Psoas muscle (tissue), 7 donors: ENCODE measurements at regions not wholly inside any gene's neighbourhood (a gene's known extent, or its start where the extent isn't known, plus 50 kb on each side); places are given as distances from the start of the nearest gene placed in this dataset.

Experiments used
- ATAC-seq, 4 donors: fragments of 200-7000 bp; cut with Tn5 transposase; one replicate each; pipeline ENCODE4 v1.9.1; 2020; ENCODE audit warnings: moderate library complexity in 3 of 4, mild to moderate bottlenecking in 2 of 4
- DNase-seq, 2 donors: peaks; one replicate each; pipeline ENCODE4 v3.0.0-alpha.2; 2020
- H3K27ac ChIP-seq: fragments of 200-600 bp; one replicate; pipeline ENCODE4 v1.8.0; 2022
- H3K27me3 ChIP-seq, 3 donors: fragments of 200-600 bp in 1 of 3; one replicate each; pipeline versions ENCODE4 v1.6.1 to v1.8.0; 2013 to 2022; ENCODE audit warnings: low read length in 2 of 3, mild to moderate bottlenecking in 2 of 3, moderate library complexity in 1 of 3; ENCODE audit not compliant: insufficient read depth in 3 of 3
- H3K36me3 ChIP-seq, 2 donors: fragments of 200-600 bp in 1 of 2; one replicate each; pipeline versions ENCODE4 v1.6.1 to v1.8.0; 2013 to 2022; ENCODE audit warnings: low read depth in 1 of 2, mild to moderate bottlenecking in 1 of 2, moderate library complexity in 1 of 2; ENCODE audit not compliant: insufficient read depth in 1 of 2
- H3K4me1 ChIP-seq: fragments of 200-600 bp; one replicate; pipeline ENCODE4 v1.8.0; 2022
- H3K4me3 ChIP-seq: fragments of 200-600 bp; one replicate; pipeline ENCODE4 v1.8.0; 2022; ENCODE audit warnings: mild to moderate bottlenecking
- H3K9me3 ChIP-seq: fragments of 200-600 bp; one replicate; pipeline ENCODE4 v1.8.0; 2022
- CTCF ChIP-seq: fragments of 200-600 bp; IDR thresholded peaks from one replicate; pipeline ENCODE4 v1.8.0; 2022; ENCODE audit warnings: antibody characterized with exemption
- WGBS, 3 donors: extraction: QIAGEN DNeasy Blood & Tissue Kit; methylation state at CpG; one replicate each; pipeline versions ENCODE4 v1.1.6 to v1.1.7; 2013; 5-methylcytosine and 5-hydroxymethylcytosine counted together
- intact Hi-C, 2 donors: fragments of 100-400 bp; cut with DNase I; formaldehyde crosslinking; loops; one replicate each; pipeline versions ENCODE4 v1.11.0 to v1.14.2; 2022
- donor health status: healthy with polysubstance abuse.
- donor health status: DM: no; HTN: no; CAD: no; lungs with moderate emphysema.
- donor health status: Bipolar disorder and iron deficiency.
- donor health status: healthy.
- donor health status: DM: yes; HTN: yes; CAD: no.
- donor health status: DM: no; HTN: no; CAD: no.
- donor health status: DM: yes; HTN: yes; CAD: no.

DNA sequence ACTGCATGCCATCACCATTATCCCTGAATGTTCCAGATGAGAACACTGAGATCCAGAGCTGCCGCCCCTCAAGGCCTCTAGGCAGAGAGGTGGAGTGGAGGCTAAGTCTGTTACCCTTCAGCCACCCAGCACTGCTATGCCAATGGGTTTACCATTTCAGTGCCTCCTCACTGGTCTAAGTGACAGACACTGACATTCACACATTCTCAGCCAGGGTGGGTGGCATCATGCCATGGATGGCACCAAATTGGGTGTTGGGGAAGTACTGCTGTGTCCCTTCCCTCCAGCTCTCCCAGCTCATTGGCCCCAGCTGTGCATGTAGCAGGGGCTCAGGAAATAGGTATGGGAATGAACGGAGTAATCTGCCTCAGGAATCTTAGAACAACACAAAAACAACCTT lies 96.8 kb upstream of the PLET1 start:
- WGBS, 3 donors = 51 to 78% (median 51%) methylated on average over 2 of the region's 2 CpGs
- Histone ChIP-seq H3K36me3 (no peaks in the 10 kb centered on the region), H3K4me1 (no peaks in the 10 kb centered on the region), H3K27me3 (no peaks in the 10 kb centered on the region), H3K4me3 (no peak overlapping the region), H3K9me3 (no peaks in the 10 kb centered on the region), H3K27ac (no peak overlapping the region)
- TF ChIP-seq CTCF = no peak
- ATAC-seq = peak in 1 of 4 donors; percentile 40
- DNase-seq = no peak
- intact Hi-C loops = no loop called here

GRCh38 chr11:112361396-112361795 lies 100.7 kb upstream of the PLET1 start:
- 78 to 89% (median 88%) methylated on average over 3 of the region's 3 CpGs for WGBS, 3 donors
- ATAC-seq (no peak), DNase-seq (no peak)
- Histone ChIP-seq H3K27ac (no peak overlapping the region), H3K9me3 (no peaks in the 10 kb centered on the region), H3K4me3 (no peak overlapping the region), H3K27me3 (no peaks in the 10 kb centered on the region), H3K4me1 (no peaks in the 10 kb centered on the region), H3K36me3 (no peaks in the 10 kb centered on the region)
- intact Hi-C loops = no loop called here
- TF ChIP-seq CTCF = no peak

- H3K27me3 ChIP-seq = no peaks in the 10 kb centered on the region
- WGBS, 3 donors = 88 to 92% (median 91%) methylated on average over 2 of the region's 2 CpGs
- ATAC-seq (no peak), DNase-seq (no peak)
- no peaks in the 10 kb centered on the region for H3K4me1 ChIP-seq
- no peak for TF ChIP-seq CTCF
- no peak overlapping the region for H3K27ac ChIP-seq
- H3K9me3 ChIP-seq = no peaks in the 10 kb centered on the region
- intact Hi-C loops = no loop called here
- H3K36me3 ChIP-seq = no peaks in the 10 kb centered on the region
- H3K4me3 ChIP-seq = no peak overlapping the region
Observed at GRCh38 chr11:112363527-112363926, 102.9 kb upstream of the PLET1 start.

DNA sequence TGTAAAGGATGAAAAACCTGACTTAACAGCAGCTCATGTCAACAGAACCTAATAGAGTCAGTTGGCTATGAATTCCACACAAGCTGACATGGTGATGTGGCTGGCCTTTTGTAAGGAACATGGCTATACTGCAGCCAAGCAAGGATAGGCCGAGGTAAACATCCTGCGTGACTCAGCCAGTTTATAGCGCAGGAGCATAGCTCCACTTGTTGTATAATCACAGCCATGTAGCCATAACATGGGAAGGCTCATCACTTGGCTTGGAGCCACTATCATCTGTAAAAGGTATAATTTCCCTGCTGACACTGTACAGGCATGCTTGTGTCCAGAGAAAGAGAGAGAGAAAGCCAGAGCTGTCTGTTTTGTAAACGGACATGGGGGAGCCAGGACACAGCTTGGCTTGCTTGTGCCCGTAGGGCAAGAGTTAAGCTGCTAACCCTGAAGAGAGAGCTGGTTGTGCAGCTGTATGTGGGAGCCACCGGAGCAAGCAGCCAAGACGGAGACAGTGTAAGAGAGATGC lies 104.4 kb upstream of the PLET1 start:
- H3K4me1 ChIP-seq = no peaks in the 10 kb centered on the region
- no peak overlapping the region for H3K4me3 ChIP-seq
- DNase-seq (no peak), ATAC-seq (no peak)
- no peaks in the 10 kb centered on the region for H3K27me3 ChIP-seq
- no peak overlapping the region for H3K27ac ChIP-seq
- intact Hi-C loops = no loop called here
- 86 to 89% (median 87%) methylated on average over 7 of the region's 7 CpGs for WGBS, 3 donors
- H3K36me3 ChIP-seq = no peaks in the 10 kb centered on the region
- no peaks in the 10 kb centered on the region for H3K9me3 ChIP-seq
- TF ChIP-seq CTCF = no peak

- Histone ChIP-seq H3K27me3 (no peaks in the 10 kb centered on the region), H3K4me3 (no peak overlapping the region), H3K9me3 (no peaks in the 10 kb centered on the region), H3K36me3 (no peaks in the 10 kb centered on the region), H3K27ac (no peak overlapping the region), H3K4me1 (no peaks in the 10 kb centered on the region)
- 95 to 98% (median 98%) methylated on average over 4 of the region's 4 CpGs for WGBS, 3 donors
- no peak for TF ChIP-seq CTCF
- DNase-seq = no peak
- no peak for ATAC-seq
- intact Hi-C loops = no loop called here
Observed at GRCh38 chr11:112366012-112366411, 105.4 kb upstream of the PLET1 start.
